ENCODE measurements at regions not wholly inside any gene's neighbourhood (a gene's known extent, or its start where the extent isn't known, plus 50 kb on each side); places are given as distances from the start of the nearest gene placed in this dataset.

DNA sequence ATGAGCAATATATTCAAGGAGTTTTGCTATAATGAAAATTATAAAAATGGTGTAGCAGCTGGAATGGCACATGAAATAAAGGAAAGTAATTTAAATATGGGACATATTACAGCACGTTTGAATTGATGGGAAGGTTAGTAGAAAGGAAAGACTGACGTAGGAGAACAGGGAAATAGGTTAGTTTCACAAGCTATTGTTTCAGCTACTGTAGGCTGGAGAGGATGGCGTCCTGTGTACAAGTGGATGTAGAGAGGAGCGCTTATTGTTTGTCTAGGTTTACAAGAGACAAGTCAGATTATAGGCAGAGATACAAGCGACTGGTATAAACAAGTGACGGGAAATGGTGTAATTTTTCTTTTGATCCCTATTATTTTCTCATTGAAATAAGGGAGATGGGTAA, 431.2 kb upstream of the PDE3A start:
- FAIRE-seq (no peak), ATAC-seq (no peak), DNase-seq (ENCODE audit: extremely low read depth in 1 of 4, low spot score in 3 of 4) (no peak)
- Histone ChIP-seq H2AFZ (ENCODE audit: low read depth, low read length) (no peak overlapping the region), H3K4me3 (no peak overlapping the region), H4K20me1 (replicated peaks; ENCODE audit: control insufficient read depth, insufficient read depth, low read length) (no peaks in the 10 kb centered on the region), H3K9me3 (replicated peaks; ENCODE audit: control insufficient read depth, insufficient read depth, low read depth, low read length) (no peaks in the 10 kb centered on the region), H3K9ac (ENCODE audit: insufficient read depth in 1 of 2, low read depth in 2 of 2, low read length in 2 of 2) (no peak overlapping the region), H3K9me1 (ENCODE audit: control insufficient read depth, insufficient read depth, low read length) (no peaks in the 10 kb centered on the region), H3K4me2 (ENCODE audit: insufficient read depth, low read length) (no peak overlapping the region), H3K36me3 (ENCODE audit: control insufficient read depth, insufficient read depth, low read length) (no peaks in the 10 kb centered on the region), H3K27ac (ENCODE audit: extremely low read depth, low read depth, low read length) (no peak overlapping the region), H3K4me1 (replicated peaks in 1 of 2; ENCODE audit: control insufficient read depth in 2 of 2, insufficient read depth in 2 of 2, low read length in 2 of 2) (no peaks in the 10 kb centered on the region), H3K79me2 (ENCODE audit: control insufficient read depth, insufficient read depth, low read length) (no peaks in the 10 kb centered on the region), H3K27me3 (ENCODE audit: control insufficient read depth in 2 of 2, insufficient read depth in 2 of 2, low read length in 2 of 2) (no peaks in the 10 kb centered on the region)
- BruUV-seq (replicated peaks) = no TSS peak
- CTCF ChIA-PET (ENCODE audit: low intra/inter-chr PET ratio) = no interaction called here
- in situ Hi-C loops (cut with MboI) = no loop called here
- TF ChIP-seq ZC3H11A (IDR thresholded peaks at IDR 0.05; ENCODE audit: low read depth, low read length) (no peak), NELFE (IDR thresholded peaks at IDR 0.05; ENCODE audit: insufficient read depth, insufficient read length) (no peak), NR2C2 (CRISPR knock-in tag; IDR thresholded peaks at IDR 0.05) (no peak), NR2C2 (tag; IDR thresholded peaks at IDR 0.05) (no peak), BRD4 (IDR thresholded peaks at IDR 0.05) (no peak), ILK (tag; IDR thresholded peaks at IDR 0.05; ENCODE audit: borderline replicate concordance, low read depth) (no peak), TRIM28 (IDR thresholded peaks at IDR 0.05) (no peak), ELF4 (CRISPR knock-in tag; IDR thresholded peaks at IDR 0.05) (no peak), ZNF197 (CRISPR knock-in tag; IDR thresholded peaks at IDR 0.05; ENCODE audit: low read depth) (no peak), SREBF1 (IDR thresholded peaks at IDR 0.05; ENCODE audit: borderline replicate concordance, low read depth, low read length) (no peak), STAT5A (IDR thresholded peaks at IDR 0.05; ENCODE audit: borderline replicate concordance, low read length) (no peak), U2AF1 (optimal IDR thresholded peaks at IDR 0.05; ENCODE audit: low read depth, low read length) (no peak), FOXM1 (IDR thresholded peaks at IDR 0.05; ENCODE audit: low read depth) (no peak), FOXM1 (CRISPR knock-in tag; IDR thresholded peaks at IDR 0.05; ENCODE audit: low read depth) (no peak), ZNF445 (CRISPR knock-in tag; IDR thresholded peaks at IDR 0.05; ENCODE audit: low read depth) (no peak), CHAMP1 (IDR thresholded peaks at IDR 0.05) (no peak)
- TF ChIP-seq, protein P1, sequence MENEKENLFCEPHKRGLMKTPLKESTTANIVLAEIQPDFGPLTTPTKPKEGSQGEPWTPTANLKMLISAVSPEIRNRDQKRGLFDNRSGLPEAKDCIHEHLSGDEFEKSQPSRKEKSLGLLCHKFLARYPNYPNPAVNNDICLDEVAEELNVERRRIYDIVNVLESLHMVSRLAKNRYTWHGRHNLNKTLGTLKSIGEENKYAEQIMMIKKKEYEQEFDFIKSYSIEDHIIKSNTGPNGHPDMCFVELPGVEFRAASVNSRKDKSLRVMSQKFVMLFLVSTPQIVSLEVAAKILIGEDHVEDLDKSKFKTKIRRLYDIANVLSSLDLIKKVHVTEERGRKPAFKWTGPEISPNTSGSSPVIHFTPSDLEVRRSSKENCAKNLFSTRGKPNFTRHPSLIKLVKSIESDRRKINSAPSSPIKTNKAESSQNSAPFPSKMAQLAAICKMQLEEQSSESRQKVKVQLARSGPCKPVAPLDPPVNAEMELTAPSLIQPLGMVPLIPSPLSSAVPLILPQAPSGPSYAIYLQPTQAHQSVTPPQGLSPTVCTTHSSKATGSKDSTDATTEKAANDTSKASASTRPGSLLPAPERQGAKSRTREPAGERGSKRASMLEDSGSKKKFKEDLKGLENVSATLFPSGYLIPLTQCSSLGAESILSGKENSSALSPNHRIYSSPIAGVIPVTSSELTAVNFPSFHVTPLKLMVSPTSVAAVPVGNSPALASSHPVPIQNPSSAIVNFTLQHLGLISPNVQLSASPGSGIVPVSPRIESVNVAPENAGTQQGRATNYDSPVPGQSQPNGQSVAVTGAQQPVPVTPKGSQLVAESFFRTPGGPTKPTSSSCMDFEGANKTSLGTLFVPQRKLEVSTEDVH (IDR thresholded peaks at IDR 0.05; ENCODE audit: low read depth, partially characterized antibody) = no peak
- TF ChIP-seq, protein P2, sequence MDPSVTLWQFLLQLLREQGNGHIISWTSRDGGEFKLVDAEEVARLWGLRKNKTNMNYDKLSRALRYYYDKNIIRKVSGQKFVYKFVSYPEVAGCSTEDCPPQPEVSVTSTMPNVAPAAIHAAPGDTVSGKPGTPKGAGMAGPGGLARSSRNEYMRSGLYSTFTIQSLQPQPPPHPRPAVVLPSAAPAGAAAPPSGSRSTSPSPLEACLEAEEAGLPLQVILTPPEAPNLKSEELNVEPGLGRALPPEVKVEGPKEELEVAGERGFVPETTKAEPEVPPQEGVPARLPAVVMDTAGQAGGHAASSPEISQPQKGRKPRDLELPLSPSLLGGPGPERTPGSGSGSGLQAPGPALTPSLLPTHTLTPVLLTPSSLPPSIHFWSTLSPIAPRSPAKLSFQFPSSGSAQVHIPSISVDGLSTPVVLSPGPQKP (CRISPR knock-in tag; IDR thresholded peaks at IDR 0.05) = no peak
- WGBS (ENCODE audit: insufficient coverage, low coverage, missing lambda C conversion rate) = 5% methylated on average over 6 of the region's 6 CpGs
- intact Hi-C loops (cut with micrococcal nuclease) = no loop called here
- POLR2A ChIA-PET = interaction anchor here (0.6 kb wide), 1 partner anchor 46 kb away, joined by 3 read pairs; no protein-coding TSS in a partner anchor

Data from K562 (cell line).